Islet precursor cell (in vitro differentiated cells): ENCODE measurements at regions not wholly inside any gene's neighbourhood (a gene's known extent, or its start where the extent isn't known, plus 50 kb on each side); places are given as distances from the start of the nearest gene placed in this dataset.
A peak's percentile ranks its signal among the peaks of the same experiment; 100 is the strongest.
"Not testable (repeated sequence)": the region's sequence is repeated elsewhere in the genome, so short reads cannot be mapped to it uniquely, and the experiment has no call there.

Source experiments
- DNase-seq: peaks from one replicate; pipeline ENCODE4 v3.0.0-alpha.2; 2018

GRCh38 chr6:86215323-86215722 is 572.6 kb upstream of the SYNCRIP start:
- DNase-seq = no peak

GRCh38 chr6:86205980-86206379 is 563.3 kb upstream of the SYNCRIP start:
- no peak for DNase-seq

GRCh38 chr6:86203044-86203443 is 560.4 kb upstream of the SYNCRIP start:
- DNase-seq = no peak

- DNase-seq = no peak
Observed at GRCh38 chr6:86193821-86194220, 551.1 kb upstream of the SYNCRIP start.

- no peak for DNase-seq
Observed at GRCh38 chr6:86192123-86192522, 549.4 kb upstream of the SYNCRIP start.

GRCh38 chr6:86175149-86175548 is 532.5 kb upstream of the SYNCRIP start:
- peak; percentile 67 for DNase-seq

- DNase-seq = no peak
Observed at GRCh38 chr6:86154852-86155251, 512.2 kb upstream of the SYNCRIP start.

- DNase-seq = no peak
Observed at GRCh38 chr6:86153521-86153920, 510.8 kb upstream of the SYNCRIP start.

GRCh38 chr6:86152546-86152945 is 509.9 kb upstream of the SYNCRIP start:
- DNase-seq = no peak

GRCh38 chr6:86148586-86148985 is 505.9 kb upstream of the SYNCRIP start:
- DNase-seq = no peak

GRCh38 chr6:86147859-86148258 is 505.2 kb upstream of the SYNCRIP start:
- DNase-seq = no peak

GRCh38 chr6:86147311-86147710 is 504.6 kb upstream of the SYNCRIP start:
- no peak for DNase-seq

GRCh38 chr6:86146751-86147150 is 504.1 kb upstream of the SYNCRIP start:
- DNase-seq = not testable (repeated sequence)

- no peak for DNase-seq
Observed at GRCh38 chr6:86142326-86142725, 499.6 kb upstream of the SYNCRIP start.

GRCh38 chr6:86128130-86128814 is 485.6 kb upstream of the SYNCRIP start:
- no peak for DNase-seq

- no peak for DNase-seq
Observed at GRCh38 chr6:86122086-86122485, 479.4 kb upstream of the SYNCRIP start.

GRCh38 chr6:86118271-86118670 is 475.6 kb upstream of the SYNCRIP start:
- DNase-seq = no peak

GRCh38 chr6:86107985-86108384 is 465.3 kb upstream of the SYNCRIP start:
- no peak for DNase-seq

- DNase-seq = no peak
Observed at GRCh38 chr6:86087954-86088353, 445.3 kb upstream of the SYNCRIP start.

- no peak for DNase-seq
Observed at GRCh38 chr6:86079938-86080337, 437.3 kb upstream of the SYNCRIP start.

- DNase-seq = no peak
Observed at GRCh38 chr6:86070151-86070550, 427.5 kb upstream of the SYNCRIP start.

GRCh38 chr6:86065002-86065401 is 422.3 kb upstream of the SYNCRIP start:
- DNase-seq = not testable (repeated sequence)

- peak; percentile 57 for DNase-seq
Observed at GRCh38 chr6:86057293-86057980, 414.8 kb upstream of the SYNCRIP start.

- no peak for DNase-seq
Observed at GRCh38 chr6:86045038-86045437, 402.4 kb upstream of the SYNCRIP start.

GRCh38 chr6:86042214-86042613 is 399.5 kb upstream of the SYNCRIP start:
- no peak for DNase-seq
